Suprapubic skin (tissue), 4 donors: ENCODE measurements at regions not wholly inside any gene's neighbourhood (a gene's known extent, or its start where the extent isn't known, plus 50 kb on each side); places are given as distances from the start of the nearest gene placed in this dataset.
"Not testable (repeated sequence)": the region's sequence is repeated elsewhere in the genome, so short reads cannot be mapped to it uniquely, and the experiment has no call there.

ENCODE experiments used
- DNase-seq, 2 donors: peaks; one replicate each; pipeline ENCODE4 v3.0.0-alpha.2; 2019; ENCODE audit warnings: low spot score in 2 of 2
- H3K27ac ChIP-seq: fragments of 200-600 bp; sonication (generic); one replicate; pipeline ENCODE4 v1.5.1; 2019
- H3K27me3 ChIP-seq: fragments of 200-600 bp; sonication (generic); one replicate; pipeline ENCODE4 v1.5.1; 2019
- H3K36me3 ChIP-seq: fragments of 200-600 bp; sonication (generic); one replicate; pipeline ENCODE4 v1.5.1; 2019
- H3K4me1 ChIP-seq: fragments of 200-600 bp; sonication (generic); one replicate; pipeline ENCODE4 v1.5.1; 2019
- H3K4me3 ChIP-seq: fragments of 200-600 bp; sonication (generic); one replicate; pipeline ENCODE4 v1.5.1; 2019; ENCODE audit warnings: mild to moderate bottlenecking
- H3K9me3 ChIP-seq: fragments of 200-600 bp; sonication (generic); one replicate; pipeline ENCODE4 v1.5.1; 2019
- EP300 ChIP-seq: sonication (generic); formaldehyde crosslinking; IDR thresholded peaks from one replicate; pipeline ENCODE4 v1.6.1; 2017; ENCODE audit warnings: antibody characterized with exemption
- POLR2A ChIP-seq, 2 donors: fragments of 450-650 bp; IDR thresholded peaks; one replicate each; pipeline ENCODE4 v1.6.1; 2017; ENCODE audit warnings: antibody characterized with exemption in 2 of 2, mild to moderate bottlenecking in 2 of 2, moderate library complexity in 2 of 2
- POLR2AphosphoS5 ChIP-seq, 3 donors: sonication (generic); formaldehyde crosslinking; IDR thresholded peaks; one replicate each; pipeline ENCODE4 v1.6.1; 2017; ENCODE audit warnings: antibody characterized with exemption in 3 of 3
- WGBS: methylation state at CpG from one replicate; pipeline ENCODE4 v1.1.5; 2018; 5-methylcytosine and 5-hydroxymethylcytosine counted together
- TF ChIP-seq, protein P1 (sequence below), 2 donors: fragments of 200-600 bp in 1 of 2; fragments of 450-650 bp in 1 of 2; sonication (generic) in 1 of 2; IDR thresholded peaks; one replicate each; pipeline ENCODE4 v1.5.1; 2016 to 2019; ENCODE audit warnings: antibody characterized with exemption in 2 of 2, mild to moderate bottlenecking in 1 of 2, moderate library complexity in 1 of 2

DNA sequence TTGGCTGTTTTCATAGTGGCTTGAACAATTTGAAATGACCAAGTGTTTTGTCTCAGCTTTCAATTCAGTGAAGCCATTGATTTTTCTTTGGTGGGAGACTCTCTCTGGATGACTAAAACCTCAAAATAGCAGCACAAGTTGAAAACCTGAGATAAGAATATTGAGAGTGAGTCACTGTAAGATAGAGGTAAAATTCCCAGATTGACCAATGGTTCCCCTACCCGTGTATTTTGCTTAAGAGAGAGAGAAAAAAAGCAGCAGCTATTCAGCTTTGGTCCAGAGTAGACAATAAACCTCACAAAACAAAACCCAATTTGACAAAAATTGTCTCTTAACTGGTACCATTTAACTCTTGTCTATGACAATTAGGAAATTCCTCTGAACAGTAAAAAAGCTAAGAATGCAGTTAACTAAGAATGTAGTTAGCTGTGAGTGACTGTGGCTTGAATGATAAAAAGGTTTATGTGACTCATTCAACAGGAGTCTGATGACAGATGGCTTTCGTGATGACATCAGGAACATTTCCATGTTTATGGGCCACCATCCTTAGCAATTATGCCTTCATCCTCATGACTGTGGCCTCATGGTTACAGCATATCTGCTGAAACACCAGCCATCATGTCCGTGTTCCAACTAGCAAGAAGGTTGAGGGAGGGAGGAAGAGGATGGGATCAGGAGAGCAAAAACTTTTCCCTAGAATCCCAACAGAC is 356.9 kb downstream of the NDFIP2 start:
- WGBS, result 88% methylated on average over 3 of the region's 3 CpGs
- Histone ChIP-seq H3K4me3 (no peak overlapping the region), H3K36me3 (no peaks in the 10 kb centered on the region)

DNA sequence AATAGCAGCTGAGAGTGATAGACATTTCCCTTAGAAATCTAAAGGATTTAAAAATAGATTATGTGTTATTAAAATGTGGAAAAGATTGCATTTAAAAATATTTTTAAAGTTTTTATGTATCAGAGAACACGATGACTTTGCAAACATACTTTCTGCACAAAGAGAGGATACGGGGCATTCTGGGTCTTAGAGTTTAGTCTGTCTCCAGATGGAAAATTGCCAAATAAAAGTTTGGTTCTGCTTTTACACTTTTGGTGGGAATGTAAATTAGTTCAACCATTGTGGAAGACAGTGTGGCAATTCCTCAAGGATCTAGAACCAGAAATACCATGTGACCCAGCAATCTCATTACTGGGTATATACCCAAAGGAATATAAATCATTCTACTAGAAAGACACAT is 355.2 kb downstream of the NDFIP2 start:
- DNase-seq, H3K27me3 ChIP-seq, H3K4me1 ChIP-seq, H3K9me3 ChIP-seq, H3K4me3 ChIP-seq, H3K27ac ChIP-seq, H3K36me3 ChIP-seq: not testable (repeated sequence)
- 79% methylated on average over 2 of the region's 2 CpGs for WGBS

More for the DNA sequence above, 356.9 kb downstream of the NDFIP2 start:
- no peak for DNase-seq
- no peaks in the 10 kb centered on the region for H3K4me1 ChIP-seq
- no peak overlapping the region for H3K27ac ChIP-seq
- no peaks in the 10 kb centered on the region for H3K9me3 ChIP-seq
- TF ChIP-seq, protein P1, sequence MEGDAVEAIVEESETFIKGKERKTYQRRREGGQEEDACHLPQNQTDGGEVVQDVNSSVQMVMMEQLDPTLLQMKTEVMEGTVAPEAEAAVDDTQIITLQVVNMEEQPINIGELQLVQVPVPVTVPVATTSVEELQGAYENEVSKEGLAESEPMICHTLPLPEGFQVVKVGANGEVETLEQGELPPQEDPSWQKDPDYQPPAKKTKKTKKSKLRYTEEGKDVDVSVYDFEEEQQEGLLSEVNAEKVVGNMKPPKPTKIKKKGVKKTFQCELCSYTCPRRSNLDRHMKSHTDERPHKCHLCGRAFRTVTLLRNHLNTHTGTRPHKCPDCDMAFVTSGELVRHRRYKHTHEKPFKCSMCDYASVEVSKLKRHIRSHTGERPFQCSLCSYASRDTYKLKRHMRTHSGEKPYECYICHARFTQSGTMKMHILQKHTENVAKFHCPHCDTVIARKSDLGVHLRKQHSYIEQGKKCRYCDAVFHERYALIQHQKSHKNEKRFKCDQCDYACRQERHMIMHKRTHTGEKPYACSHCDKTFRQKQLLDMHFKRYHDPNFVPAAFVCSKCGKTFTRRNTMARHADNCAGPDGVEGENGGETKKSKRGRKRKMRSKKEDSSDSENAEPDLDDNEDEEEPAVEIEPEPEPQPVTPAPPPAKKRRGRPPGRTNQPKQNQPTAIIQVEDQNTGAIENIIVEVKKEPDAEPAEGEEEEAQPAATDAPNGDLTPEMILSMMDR (IDR thresholded peaks at IDR 0.05), result no peak
- TF ChIP-seq POLR2AphosphoS5 (IDR thresholded peaks at IDR 0.05) (no peak), POLR2A (IDR thresholded peaks at IDR 0.05) (no peak), EP300 (no peak)
- no peaks in the 10 kb centered on the region for H3K27me3 ChIP-seq

DNA sequence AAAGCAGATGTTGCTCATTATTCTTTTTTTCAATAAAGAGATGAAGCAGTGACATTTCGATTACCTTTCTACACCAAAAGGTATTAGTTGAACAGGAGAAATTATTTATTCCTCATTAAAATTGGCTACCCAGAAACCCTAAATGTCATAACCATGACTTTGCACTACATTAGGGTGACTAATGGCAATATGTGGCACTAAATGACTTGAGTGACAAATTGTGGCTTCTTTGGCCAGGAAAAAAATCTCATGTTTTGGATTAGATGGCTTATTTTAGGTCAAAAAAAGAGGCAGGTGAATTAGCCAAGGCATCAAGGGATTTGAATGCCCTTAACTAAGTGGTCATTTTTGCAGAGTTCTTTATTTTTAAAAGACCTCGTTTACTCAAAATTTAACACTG is 353.9 kb downstream of the NDFIP2 start:
- no peak for TF ChIP-seq POLR2AphosphoS5 (IDR thresholded peaks at IDR 0.05)
- TF ChIP-seq POLR2A (IDR thresholded peaks at IDR 0.05), result no peak
- TF ChIP-seq, protein P1 (IDR thresholded peaks at IDR 0.05), result no peak
- TF ChIP-seq EP300, result no peak
- H3K4me1 ChIP-seq, result no peaks in the 10 kb centered on the region
- no peaks in the 10 kb centered on the region for H3K9me3 ChIP-seq
- no peak for DNase-seq
- no peak overlapping the region for H3K27ac ChIP-seq
- no peak overlapping the region for H3K4me3 ChIP-seq
- WGBS, result 56% methylated on average over 2 of the region's 2 CpGs
- no peaks in the 10 kb centered on the region for H3K27me3 ChIP-seq
- no peaks in the 10 kb centered on the region for H3K36me3 ChIP-seq

DNA sequence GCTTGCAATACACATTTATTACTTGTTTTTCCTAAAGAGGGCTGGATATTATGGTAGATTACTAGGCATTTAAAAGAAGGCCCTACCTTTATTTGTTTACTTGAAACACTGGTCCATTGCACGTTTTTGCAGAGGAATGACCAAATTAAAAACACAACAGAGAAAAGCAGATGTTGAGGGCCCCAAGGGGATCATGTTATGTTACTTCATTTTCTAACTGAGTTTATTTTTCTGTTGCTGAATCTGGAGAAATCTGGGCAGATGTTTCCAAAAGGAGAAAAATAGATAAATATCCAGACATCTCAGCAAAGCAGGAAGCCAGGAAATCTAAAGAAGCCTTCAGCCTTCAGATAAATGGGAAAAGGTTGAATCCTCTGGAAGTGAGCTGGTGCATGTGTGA is 353.0 kb downstream of the NDFIP2 start:
- Histone ChIP-seq H3K4me3 (no peak overlapping the region), H3K27ac (no peak overlapping the region), H3K36me3 (no peaks in the 10 kb centered on the region), H3K9me3 (no peaks in the 10 kb centered on the region), H3K27me3 (no peaks in the 10 kb centered on the region), H3K4me1 (no peaks in the 10 kb centered on the region)
- no peak for TF ChIP-seq POLR2AphosphoS5 (IDR thresholded peaks at IDR 0.05)
- no peak for TF ChIP-seq EP300
- TF ChIP-seq, protein P1 (IDR thresholded peaks at IDR 0.05), result no peak
- no peak for TF ChIP-seq POLR2A (IDR thresholded peaks at IDR 0.05)
- no peak for DNase-seq
- 49% methylated on average over 1 of the region's 1 CpG for WGBS

DNA sequence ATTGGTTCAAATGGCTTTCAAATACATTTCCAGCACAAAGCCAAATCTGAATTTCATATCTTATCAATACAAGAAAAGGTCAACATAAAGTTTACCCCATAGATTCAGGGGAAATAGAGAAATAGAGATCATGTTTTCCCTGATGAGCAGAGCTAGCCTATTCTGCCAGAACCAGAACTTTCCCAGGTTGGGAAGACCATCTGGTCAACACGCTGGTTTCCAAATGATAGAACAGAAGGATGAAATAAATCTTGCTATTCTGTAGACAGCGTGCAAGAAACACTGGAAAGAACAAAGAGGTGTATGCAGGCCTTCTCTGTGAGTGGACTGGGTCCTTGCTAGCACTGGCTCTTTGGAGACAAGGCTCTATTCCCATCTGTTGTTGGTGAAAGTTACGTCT is 350.6 kb downstream of the NDFIP2 start:
- WGBS, result 85% methylated on average over 3 of the region's 3 CpGs
- Histone ChIP-seq H3K36me3 (no peaks in the 10 kb centered on the region), H3K9me3 (no peaks in the 10 kb centered on the region), H3K4me1 (no peaks in the 10 kb centered on the region), H3K27ac (no peak overlapping the region), H3K27me3 (no peaks in the 10 kb centered on the region), H3K4me3 (no peak overlapping the region)
- DNase-seq, result no peak
- TF ChIP-seq EP300 (no peak), POLR2AphosphoS5 (IDR thresholded peaks at IDR 0.05) (no peak), POLR2A (IDR thresholded peaks at IDR 0.05) (no peak)
- TF ChIP-seq, protein P1 (IDR thresholded peaks at IDR 0.05), result no peak

DNA sequence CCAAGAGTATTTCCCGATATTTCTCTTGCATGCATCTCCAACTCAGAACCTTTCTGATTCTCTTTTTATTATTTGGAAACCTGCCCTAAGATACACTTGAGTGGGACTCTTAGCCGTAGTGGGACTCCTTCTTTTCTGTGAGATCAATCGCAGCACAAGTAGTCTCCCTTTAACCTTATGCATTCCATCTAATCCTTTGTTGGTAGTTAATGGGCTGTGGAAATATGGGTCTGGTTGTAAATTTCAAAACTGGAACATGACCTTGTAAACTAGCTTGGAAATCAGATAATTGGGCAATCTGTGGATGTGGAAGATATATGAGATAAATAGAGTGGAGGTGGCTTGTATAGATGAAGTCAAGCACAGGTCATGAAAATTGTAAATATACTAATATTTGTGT is 350.0 kb downstream of the NDFIP2 start:
- H3K27ac ChIP-seq, result no peak overlapping the region
- WGBS, result 90% methylated on average over 3 of the region's 3 CpGs
- H3K4me1 ChIP-seq, result no peaks in the 10 kb centered on the region
- no peaks in the 10 kb centered on the region for H3K9me3 ChIP-seq
- H3K27me3 ChIP-seq, result no peaks in the 10 kb centered on the region
- TF ChIP-seq EP300 (no peak), POLR2A (IDR thresholded peaks at IDR 0.05) (no peak), POLR2AphosphoS5 (IDR thresholded peaks at IDR 0.05) (no peak)
- TF ChIP-seq, protein P1 (IDR thresholded peaks at IDR 0.05), result no peak
- H3K4me3 ChIP-seq, result no peak overlapping the region
- no peak for DNase-seq
- no peaks in the 10 kb centered on the region for H3K36me3 ChIP-seq
